ENCODE measurements at regions not wholly inside any gene's neighbourhood (a gene's known extent, or its start where the extent isn't known, plus 50 kb on each side); places are given as distances from the start of the nearest gene placed in this dataset.

DNA sequence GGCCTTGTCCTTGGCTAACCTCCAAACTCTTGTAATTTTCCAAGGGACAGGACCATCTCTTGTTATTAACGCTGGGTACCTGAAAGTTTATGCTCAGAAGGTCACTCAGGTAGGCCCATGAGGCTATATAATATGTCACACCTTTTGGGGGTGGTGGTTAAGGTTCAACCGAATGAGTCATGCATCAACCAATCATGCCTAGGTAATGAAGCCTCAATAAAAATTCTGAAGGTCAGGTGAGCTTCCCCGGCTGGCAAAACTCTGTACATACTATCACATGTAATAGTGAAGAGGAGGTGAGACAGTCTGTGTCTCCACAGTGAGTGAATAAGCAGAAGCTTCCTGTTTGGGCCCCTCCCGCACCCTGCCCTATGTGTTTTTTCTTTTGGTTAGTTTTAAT lies 424.9 kb downstream of the PCDH17 start:
- DNase-seq: no peak

DNA sequence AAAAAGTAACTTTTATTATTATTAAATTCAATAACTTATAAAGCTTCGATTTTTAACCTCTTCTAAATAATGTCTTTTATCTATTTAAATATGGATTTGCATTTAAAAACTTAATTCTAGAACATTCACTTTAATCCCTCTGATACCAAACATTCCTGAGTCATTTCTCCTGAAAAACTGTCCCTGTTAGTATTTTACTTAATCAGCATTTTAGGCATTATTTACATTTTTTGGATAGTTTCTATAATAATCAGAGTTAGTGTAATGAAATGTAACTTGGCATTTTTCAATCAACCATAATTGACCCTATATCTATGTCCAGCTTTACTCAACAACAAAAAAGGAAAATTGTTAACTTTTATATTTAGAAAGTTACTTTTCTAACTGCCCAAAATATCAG lies 428.1 kb downstream of the PCDH17 start:
- DNase-seq: no peak

- no peak for DNase-seq
Measured at GRCh38 chr13:58080806-58081205, 449.3 kb downstream of the PCDH17 start.

- no peak for DNase-seq
Measured at GRCh38 chr13:58081301-58081820, 449.8 kb downstream of the PCDH17 start.

DNA sequence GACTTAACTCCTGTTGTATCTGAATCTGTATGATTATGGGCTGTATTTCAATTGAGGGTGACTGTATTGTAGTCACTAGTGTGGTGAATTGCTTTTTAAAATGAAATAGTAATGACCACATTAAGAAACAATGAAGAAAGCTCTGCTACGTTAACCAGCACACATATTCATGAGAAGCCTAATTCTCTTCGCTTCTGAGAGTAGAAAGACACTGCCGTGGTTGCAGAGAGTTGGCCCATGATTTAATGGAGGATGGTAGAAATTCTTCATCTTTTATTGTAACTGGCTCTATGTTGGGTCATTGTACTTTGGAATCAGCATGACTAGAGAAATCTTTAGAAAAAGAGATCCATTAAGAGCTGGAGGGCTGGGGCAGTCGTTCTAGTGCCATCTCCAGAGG lies 451.5 kb downstream of the PCDH17 start:
- no peak for DNase-seq

- DNase-seq: no peak
Measured at GRCh38 chr13:58085274-58085673, 453.7 kb downstream of the PCDH17 start.

DNA sequence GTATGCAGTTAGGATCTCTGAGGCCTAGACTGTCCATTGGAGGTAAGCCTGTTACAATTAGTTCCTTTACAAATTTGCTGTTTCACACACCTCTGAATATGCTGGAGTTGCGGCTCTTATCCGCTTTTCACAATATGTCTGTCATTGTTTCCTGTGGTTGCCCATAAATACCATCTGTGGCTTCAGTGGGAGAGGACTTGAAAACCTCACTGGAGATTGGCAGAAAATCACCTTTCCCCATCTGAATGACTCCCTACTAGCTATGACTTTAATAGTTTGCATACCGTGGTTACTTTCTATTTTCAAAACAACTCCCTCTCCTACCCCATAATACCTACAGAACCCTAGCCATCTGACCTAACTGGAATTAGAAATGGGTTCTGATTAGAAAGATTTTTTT lies 454.3 kb downstream of the PCDH17 start:
- peak; percentile 28 for DNase-seq

DNA sequence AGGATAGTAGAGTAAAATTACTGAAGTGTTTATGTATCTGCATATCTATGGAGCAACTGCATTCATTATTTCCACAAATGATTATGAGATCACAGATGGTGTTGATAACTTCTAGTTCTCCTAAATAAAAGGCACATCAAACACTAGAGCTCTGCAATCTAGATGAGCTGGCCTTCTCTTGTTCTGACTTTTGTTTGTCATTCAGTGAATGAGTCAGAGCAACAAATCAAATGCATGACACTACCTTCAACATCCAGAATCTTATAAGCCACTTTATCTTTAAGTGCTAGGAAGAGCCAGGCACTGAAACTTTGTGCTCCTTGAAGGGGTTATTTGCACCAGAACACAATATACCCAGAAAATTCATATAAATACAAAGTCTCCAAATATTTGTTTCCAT lies 456.0 kb downstream of the PCDH17 start:
- DNase-seq: no peak

DNA sequence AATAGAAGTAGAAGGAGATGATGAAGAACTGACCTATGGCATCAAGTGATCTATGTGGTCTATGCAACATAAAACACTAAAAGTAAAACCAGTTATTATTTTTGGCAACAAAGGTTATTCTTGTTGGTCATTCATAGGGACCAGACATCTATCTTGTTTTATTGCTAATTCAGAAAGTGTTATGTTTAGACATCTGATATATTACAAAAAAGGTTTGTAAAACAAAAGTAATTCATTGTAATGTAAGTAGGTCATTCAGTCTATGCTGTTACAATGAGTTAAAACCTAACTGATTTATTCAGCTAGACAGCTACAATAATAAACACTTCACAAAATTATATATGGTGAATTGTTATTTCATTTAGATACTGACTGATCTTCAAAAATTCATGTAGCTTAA lies 461.9 kb downstream of the PCDH17 start:
- DNase-seq: no peak

- DNase-seq: no peak
Measured at GRCh38 chr13:58097831-58098230, 466.3 kb downstream of the PCDH17 start.

- no peak for DNase-seq
Measured at GRCh38 chr13:58119351-58119750, 487.8 kb downstream of the PCDH17 start.

GRCh38 chr13:58119804-58120203 lies 488.3 kb downstream of the PCDH17 start:
- DNase-seq: no peak

DNA sequence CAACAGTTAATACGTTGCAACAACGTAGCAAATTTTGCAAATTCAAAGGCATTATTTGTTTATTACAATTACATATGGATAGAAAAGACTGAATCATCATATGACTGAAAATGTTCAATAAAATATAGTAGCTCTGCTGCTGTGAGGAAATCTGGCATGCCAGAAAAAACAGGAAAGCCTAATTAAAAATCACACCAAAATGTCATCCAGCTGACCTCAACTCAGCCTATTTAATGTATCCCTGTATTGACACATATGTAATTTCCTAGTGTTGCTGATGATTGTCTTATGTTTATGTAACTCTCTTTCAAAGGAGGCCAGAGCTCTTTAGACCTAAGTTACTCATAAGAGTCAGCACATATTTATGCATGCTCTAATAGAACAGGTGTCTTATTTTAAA lies 495.0 kb downstream of the PCDH17 start:
- no peak for DNase-seq

DNA sequence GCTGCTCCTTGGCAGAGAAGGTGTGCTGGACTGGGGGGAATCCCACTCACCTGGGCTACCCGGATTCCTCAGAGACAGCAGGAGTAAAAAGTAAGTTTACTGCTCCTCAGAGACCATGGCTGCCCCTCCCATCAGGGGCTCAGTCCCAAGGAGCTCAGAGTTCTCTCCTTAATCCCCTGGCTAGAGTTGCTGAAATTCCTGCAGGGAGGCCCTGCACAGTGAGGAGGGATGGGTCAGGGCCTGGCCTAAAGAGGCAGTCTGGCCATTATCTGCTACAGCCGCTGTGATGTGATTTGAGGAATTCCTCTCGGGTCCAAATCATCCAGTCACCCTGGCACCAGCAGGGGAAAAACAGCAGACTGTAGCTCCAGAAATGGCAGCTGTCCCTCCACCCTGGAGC lies 502.5 kb downstream of the PCDH17 start:
- DNase-seq: no peak

GRCh38 chr13:58134525-58134924 lies 503.0 kb downstream of the PCDH17 start:
- DNase-seq: no peak

- no peak for DNase-seq
Measured at GRCh38 chr13:58142952-58143351, 511.4 kb downstream of the PCDH17 start.

GRCh38 chr13:58144616-58145015 lies 513.1 kb downstream of the PCDH17 start:
- no peak for DNase-seq

DNA sequence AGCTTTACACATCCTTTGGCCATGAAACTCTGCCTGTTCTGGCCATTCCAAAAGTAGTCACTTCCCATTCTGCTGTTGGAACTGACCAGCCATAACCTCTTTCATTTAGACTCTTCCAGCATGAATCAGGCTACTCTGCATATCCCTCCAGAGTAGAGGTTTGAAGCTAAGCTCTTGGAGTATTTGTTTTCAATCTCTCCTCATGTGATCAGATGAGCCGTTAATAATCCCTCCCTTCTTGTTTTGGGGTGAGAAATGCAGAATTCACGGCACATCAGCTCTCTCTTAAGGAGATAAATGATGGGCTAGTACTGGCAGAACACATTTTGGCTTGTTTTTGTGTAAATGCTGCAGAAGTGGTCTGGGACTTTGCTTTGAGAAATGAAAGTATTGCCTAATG lies 519.9 kb downstream of the PCDH17 start:
- DNase-seq: no peak

DNA sequence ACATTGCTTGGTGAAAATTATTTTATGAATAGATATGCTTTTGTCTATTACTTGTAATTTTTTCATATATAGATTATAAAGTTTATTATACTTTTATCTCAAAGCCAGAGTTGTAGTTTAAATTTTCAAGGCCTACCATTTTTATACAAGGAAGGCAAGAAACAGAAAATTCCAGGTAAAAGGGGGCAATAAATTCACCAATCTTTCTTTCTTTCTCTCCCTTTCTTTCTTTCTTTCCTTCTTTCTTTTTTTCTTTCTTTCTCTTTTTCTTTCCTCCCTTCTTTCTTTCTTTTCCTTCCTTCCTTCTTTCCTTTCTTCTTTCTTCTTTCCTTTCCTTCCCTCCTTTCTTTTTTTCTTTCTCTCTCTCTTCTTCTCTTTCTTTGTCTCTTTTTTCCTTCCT lies 529.4 kb downstream of the PCDH17 start:
- no peak for DNase-seq

- no peak for DNase-seq
Measured at GRCh38 chr13:58165617-58166016, 534.1 kb downstream of the PCDH17 start.

GRCh38 chr13:58181111-58181510 lies 549.6 kb downstream of the PCDH17 start:
- DNase-seq: no peak

DNA sequence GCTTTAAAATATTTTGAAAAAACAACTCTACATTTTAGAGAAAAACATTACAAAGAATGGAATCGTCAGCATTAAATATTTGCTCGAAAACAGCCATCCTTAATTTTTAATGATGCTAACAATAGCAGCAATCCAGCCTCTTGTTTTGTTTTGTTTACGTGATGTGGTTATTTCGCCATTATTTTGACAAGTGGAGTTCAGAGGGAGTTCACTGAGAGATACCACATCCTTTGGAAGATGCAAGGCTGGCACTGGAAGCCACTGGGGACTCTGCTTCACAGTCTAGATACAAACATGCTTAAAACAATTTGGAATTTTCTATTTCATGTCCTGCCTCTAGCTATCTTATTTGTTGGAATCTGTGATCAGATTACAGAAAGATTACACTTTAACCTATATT lies 556.3 kb downstream of the PCDH17 start:
- DNase-seq: no peak

DNA sequence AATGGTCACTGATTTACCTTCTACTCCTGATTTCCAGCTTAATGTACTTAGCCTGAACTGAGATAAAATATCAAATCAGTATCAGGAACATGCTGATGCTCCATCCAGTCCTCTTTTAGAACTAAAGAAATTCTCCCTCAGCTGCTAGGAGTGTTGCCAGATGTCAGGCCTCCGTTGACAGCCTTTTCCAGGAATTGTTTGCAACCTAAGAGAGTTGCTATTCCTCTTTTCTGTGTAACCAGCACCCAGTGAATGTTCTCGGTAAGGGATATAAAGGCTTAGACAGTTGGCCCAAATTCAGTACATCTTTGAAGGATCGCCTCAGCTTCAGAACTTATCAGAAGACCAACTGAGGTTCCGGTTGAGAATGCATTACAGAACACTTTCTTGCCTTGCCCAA lies 559.0 kb downstream of the PCDH17 start:
- DNase-seq: no peak

DNA sequence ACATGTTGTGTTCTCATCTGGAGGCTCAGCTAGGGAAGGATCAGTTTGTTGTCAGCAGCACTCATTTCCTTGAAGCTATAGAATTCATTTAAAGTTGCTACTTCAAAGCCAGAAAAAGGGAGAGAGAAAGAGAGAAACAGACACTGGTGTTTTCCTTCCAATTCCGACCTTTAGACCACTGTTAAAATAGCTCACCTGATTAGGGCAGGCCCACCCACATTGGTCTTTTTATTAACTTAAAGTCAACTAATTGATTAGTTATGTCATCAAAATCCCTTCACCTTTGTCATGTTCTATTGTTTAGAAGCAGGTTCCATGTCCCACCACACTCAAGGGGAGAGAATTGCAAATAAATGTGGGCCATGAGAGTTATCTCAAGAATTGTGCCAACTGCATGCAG lies 560.2 kb downstream of the PCDH17 start:
- DNase-seq: no peak

DNA sequence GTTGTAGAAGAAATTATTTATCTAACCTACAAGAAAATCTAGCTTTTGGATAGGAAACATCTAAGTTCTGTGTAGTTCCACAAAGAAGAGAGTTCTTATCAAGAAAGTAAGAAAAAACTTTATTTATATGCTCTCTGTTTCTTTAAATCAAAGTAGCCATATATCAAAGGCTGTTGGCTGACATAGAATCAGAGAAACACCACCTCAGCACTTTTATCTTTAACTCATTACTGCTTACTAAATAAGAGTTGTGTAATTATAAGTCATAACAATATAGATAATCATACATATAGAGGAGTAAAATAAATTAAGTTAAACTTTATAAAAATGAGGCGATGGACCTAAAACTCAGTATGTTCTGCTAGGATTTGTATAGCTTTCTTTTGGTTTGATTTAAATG lies 570.6 kb downstream of the PCDH17 start:
- no peak for DNase-seq

DNA sequence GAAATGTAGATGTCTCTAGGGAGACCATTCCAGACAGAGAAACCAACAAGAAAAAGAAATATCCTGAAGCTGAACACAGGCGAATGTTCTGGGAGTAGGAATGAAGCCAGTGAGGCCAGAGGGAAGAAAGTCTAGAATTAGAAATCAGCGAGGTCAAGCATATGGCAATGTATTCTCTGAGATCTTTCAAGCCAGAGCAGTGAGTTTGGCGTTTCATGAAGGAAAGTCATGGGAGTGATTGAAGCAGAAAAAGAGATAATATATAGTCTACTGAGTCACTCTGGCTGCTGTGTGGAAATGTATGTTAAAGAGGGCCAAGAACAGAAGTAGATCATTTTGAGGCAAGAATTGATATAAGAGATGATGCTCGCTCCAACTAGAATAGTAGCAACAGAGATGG lies 576.0 kb downstream of the PCDH17 start:
- no peak for DNase-seq

Measured in hematopoietic multipotent progenitor cell treated with erythropoietin and hydrocortisone succinate and interleukin-3 and kit ligand, for 6 days (in vitro differentiated cells).